Endothelial cell of umbilical vein (primary cell): ENCODE measurements at regions not wholly inside any gene's neighbourhood (a gene's known extent, or its start where the extent isn't known, plus 50 kb on each side); places are given as distances from the start of the nearest gene placed in this dataset.

Experiments used
- BruUV-seq: library from RNA; stranded (reverse); fragments of 400-500 nt; replicated peaks from 2 replicates; lab custom pipeline; 2021; lab: Mats Ljungman, UMichigan
- CTCF ChIA-PET: fragments of 300-600, 350-600 bp; sonication (Branson Sonifier 250); formaldehyde crosslinking; loops from one replicate; lab custom pipeline; 2021; ENCODE audit warnings: antibody characterized with exemption, inconsistent platforms; lab: Charles Lee
- POLR2A ChIA-PET: fragments of 300-600, 350-600 bp; sonication (Branson Sonifier 250); formaldehyde crosslinking; loops from one replicate; lab custom pipeline; 2021; ENCODE audit warnings: antibody characterized with exemption, inconsistent platforms; lab: Charles Lee
- DNase-seq: peaks from one replicate; pipeline ENCODE4 v3.0.0-alpha.2; 2011; ENCODE audit warnings: low read depth, low spot score
- FAIRE-seq: peaks from 2 replicates; lab custom pipeline; 2011; peaks lifted over from hg19 to GRCh38; lab: Jason Lieb, UNC
- H2AFZ ChIP-seq: 2 replicates; pipeline ENCODE4 v1.6.0; 2012; ENCODE audit warnings: low read depth, low read length, control low read depth, inconsistent platforms
- H3K27ac ChIP-seq: 2 replicates; pipeline ENCODE4 v1.5.1; 2011; ENCODE audit warnings: low read depth, mild to moderate bottlenecking, control low read depth, low read length, moderate library complexity; ENCODE audit not compliant: insufficient read depth
- H3K27me3 ChIP-seq, 2 experiments: 2 replicates each; pipeline versions ENCODE4 v1.6.0 to v1.6.1; 2011; ENCODE audit warnings: low read length in 2 of 2, mixed read lengths in 1 of 2; ENCODE audit not compliant: control insufficient read depth in 2 of 2, insufficient read depth in 2 of 2
- H3K36me3 ChIP-seq, 2 experiments: 2 replicates in 1 of 2; 3 replicates in 1 of 2; pipeline ENCODE4 v1.5.1; 2011; ENCODE audit warnings: low read length in 2 of 2, mild to moderate bottlenecking in 1 of 2, moderate library complexity in 1 of 2; ENCODE audit not compliant: control insufficient read depth in 2 of 2, insufficient read depth in 2 of 2; ENCODE audit errors: extremely low read depth in 1 of 2
- H3K4me1 ChIP-seq: 3 replicates; pipeline ENCODE4 v1.5.1; 2011; ENCODE audit warnings: mild to moderate bottlenecking, low read length; ENCODE audit not compliant: control insufficient read depth, insufficient read depth; ENCODE audit errors: extremely low read depth
- H3K4me2 ChIP-seq: 2 replicates; pipeline ENCODE4 v1.6.1; 2011; ENCODE audit warnings: low read length, control low read depth, mixed read lengths; ENCODE audit not compliant: insufficient read depth
- H3K4me3 ChIP-seq, 3 experiments: fragments of 200-600 bp in 1 of 3; sonication (generic), shearing (Covaris generic) in 1 of 3; replicated peaks in 1 of 3; 2 replicates each; pipeline ENCODE4 v1.5.1; 2011 to 2016; ENCODE audit warnings: control low read depth in 3 of 3, low read length in 3 of 3, mild to moderate bottlenecking in 2 of 3, inconsistent platforms in 1 of 3, low read depth in 1 of 3, moderate library complexity in 1 of 3; ENCODE audit not compliant: insufficient read depth in 1 of 3
- H3K79me2 ChIP-seq: 2 replicates; pipeline ENCODE4 v1.6.0; 2012; ENCODE audit warnings: low read length, inconsistent platforms; ENCODE audit not compliant: control insufficient read depth, insufficient read depth
- H3K9ac ChIP-seq: replicated peaks from 2 replicates; pipeline ENCODE3; 2011; ENCODE audit warnings: low read length, control low read depth; ENCODE audit not compliant: insufficient read depth; ENCODE audit errors: extremely low read depth
- H3K9me1 ChIP-seq: replicated peaks from 3 replicates; pipeline ENCODE4 v1.6.0; 2011; ENCODE audit warnings: mild to moderate bottlenecking, low read length; ENCODE audit not compliant: control insufficient read depth, insufficient read depth; ENCODE audit errors: extremely low read depth
- H3K9me3 ChIP-seq: replicated peaks from 2 replicates; pipeline ENCODE4 v1.5.1; 2012; ENCODE audit warnings: low read length, inconsistent platforms; ENCODE audit not compliant: control insufficient read depth, insufficient read depth
- H4K20me1 ChIP-seq: replicated peaks from 2 replicates; pipeline ENCODE3; 2011; ENCODE audit warnings: mild to moderate bottlenecking, low read length; ENCODE audit not compliant: control insufficient read depth, insufficient read depth; ENCODE audit errors: extremely low read depth
- CTCF ChIP-seq, 2 donors: IDR thresholded peaks; 1 replicate in 1 of 2; 2 replicates in 1 of 2; pipeline ENCODE4 v1.5.1; 2011; ENCODE audit warnings: low read length in 2 of 2, mild to moderate bottlenecking in 2 of 2, moderate library complexity in 2 of 2, control low read depth in 1 of 2, inconsistent platforms in 1 of 2, low read depth in 1 of 2; ENCODE audit not compliant: insufficient read depth in 1 of 2; ENCODE audit errors: extremely low read depth in 1 of 2
- EZH2 ChIP-seq: IDR thresholded peaks from 2 replicates; pipeline ENCODE4 v1.6.1; 2012; ENCODE audit warnings: borderline replicate concordance, low read depth, mild to moderate bottlenecking, moderate library complexity, low read length, inconsistent platforms; ENCODE audit not compliant: severe bottlenecking
- FOS ChIP-seq: IDR thresholded peaks from 2 replicates; pipeline ENCODE4 v1.6.1; 2011; ENCODE audit warnings: mild to moderate bottlenecking, low read length, moderate library complexity, borderline replicate concordance; ENCODE audit not compliant: insufficient read depth
- GATA2 ChIP-seq: IDR thresholded peaks from 2 replicates; pipeline ENCODE4 v1.7.0; 2011; ENCODE audit warnings: low read depth, mild to moderate bottlenecking, moderate library complexity, mixed read lengths, low read length; ENCODE audit not compliant: insufficient read length, insufficient read depth
- JUN ChIP-seq: IDR thresholded peaks from 2 replicates; pipeline ENCODE4 v1.6.1; 2011; ENCODE audit warnings: borderline replicate concordance, low read depth; ENCODE audit not compliant: insufficient read length, insufficient read depth
- MAX ChIP-seq: IDR thresholded peaks from 2 replicates; pipeline ENCODE4 v1.6.1; 2011; ENCODE audit not compliant: insufficient read depth, insufficient read length
- MYC ChIP-seq: IDR thresholded peaks from one replicate; pipeline ENCODE4 v1.6.1; 2011; ENCODE audit warnings: mild to moderate bottlenecking, low read depth, low read length
- POLR2A ChIP-seq: IDR thresholded peaks from 2 replicates; pipeline ENCODE4 v1.6.1; 2012; ENCODE audit warnings: low read depth, mild to moderate bottlenecking, control low read depth, low read length
- POLR2AphosphoS5 ChIP-seq: IDR thresholded peaks from 2 replicates; pipeline ENCODE4 v1.6.1; 2012; ENCODE audit warnings: low read depth, mild to moderate bottlenecking, control low read depth, low read length, moderate library complexity; ENCODE audit not compliant: insufficient read depth
- dilution Hi-C: fragments of 300-500 bp; cut with MboI; formaldehyde crosslinking; loops from one replicate; pipeline ENCODE4 v1.15.0; 2019; ENCODE audit warnings: low sequenced_read_pairs; ENCODE audit not compliant: extremely low pct_ligation_motif_present
- intact Hi-C: fragments of 100-400 bp; cut with micrococcal nuclease; formaldehyde crosslinking; loops from one replicate; pipeline ENCODE4 v1.10.0; 2022

GRCh38 chr10:34904191-34904590 lies 89.1 kb upstream of the PARD3 start:
- Histone ChIP-seq H2AFZ (no peak overlapping the region), H3K27me3 (no peaks in the 10 kb centered on the region), H4K20me1 (no peaks in the 10 kb centered on the region), H3K27ac (no peak overlapping the region), H3K36me3 (no peaks in the 10 kb centered on the region), H3K79me2 (no peaks in the 10 kb centered on the region), H3K9me3 (no peaks in the 10 kb centered on the region), H3K4me3 (no peak overlapping the region), H3K9ac (no peak overlapping the region), H3K4me2 (no peak overlapping the region), H3K9me1 (no peaks in the 10 kb centered on the region), H3K4me1 (no peaks in the 10 kb centered on the region)
- TF ChIP-seq POLR2AphosphoS5 (no peak), FOS (no peak), JUN (no peak), EZH2 (no peak), MAX (no peak), GATA2 (no peak), CTCF (IDR thresholded peaks at IDR 0.05; ENCODE audit: extremely low read depth in 1 of 2, insufficient read depth in 1 of 2, low read depth in 1 of 2, low read length in 2 of 2) (no peak), POLR2A (no peak), MYC (no peak)
- DNase-seq (no peak), FAIRE-seq (no peak)
- dilution Hi-C loops: no loop called here
- ChIA-PET POLR2A (no interaction called here), CTCF (no interaction called here)
- intact Hi-C loops: no loop called here
- BruUV-seq: no TSS peak
